Small intestine (tissue), 7 donors: ENCODE measurements at regions not wholly inside any gene's neighbourhood (a gene's known extent, or its start where the extent isn't known, plus 50 kb on each side); places are given as distances from the start of the nearest gene placed in this dataset.
"Not testable (repeated sequence)": the region's sequence is repeated elsewhere in the genome, so short reads cannot be mapped to it uniquely, and the experiment has no call there.

Experiments
- DNase-seq, 2 donors: peaks; one replicate each; pipeline versions ENCODE4 v3.0.0 to v3.0.0-alpha.2; 2013
- FAIRE-seq: peaks from 2 replicates; lab custom pipeline; 2012; peaks lifted over from hg19 to GRCh38; lab: Jason Lieb, UNC
- H3K27ac ChIP-seq, 3 donors: one replicate each; pipeline ENCODE4 v1.5.1; 2013; ENCODE audit warnings: low read length in 2 of 3, mild to moderate bottlenecking in 2 of 3, control low read depth in 1 of 3, inconsistent platforms in 1 of 3, low read depth in 1 of 3, moderate library complexity in 1 of 3
- H3K27me3 ChIP-seq, 3 donors: one replicate each; pipeline ENCODE4 v1.6.1; 2013; ENCODE audit warnings: low read length in 3 of 3, inconsistent platforms in 1 of 3; ENCODE audit not compliant: control insufficient read depth in 3 of 3, insufficient read depth in 3 of 3
- H3K36me3 ChIP-seq, 3 donors: one replicate each; pipeline ENCODE4 v1.6.1; 2013; ENCODE audit warnings: low read length in 3 of 3, inconsistent platforms in 1 of 3, low read depth in 1 of 3, mild to moderate bottlenecking in 1 of 3, moderate library complexity in 1 of 3; ENCODE audit not compliant: control insufficient read depth in 3 of 3, insufficient read depth in 2 of 3
- H3K4me1 ChIP-seq, 3 donors: one replicate each; pipeline ENCODE4 v1.6.1; 2013; ENCODE audit warnings: low read length in 2 of 3, inconsistent platforms in 1 of 3, low read depth in 1 of 3, mild to moderate bottlenecking in 1 of 3, moderate library complexity in 1 of 3; ENCODE audit not compliant: control insufficient read depth in 3 of 3, insufficient read depth in 2 of 3
- H3K4me3 ChIP-seq, 3 donors: one replicate each; pipeline ENCODE4 v1.5.1; 2013; ENCODE audit warnings: low read length in 3 of 3, control low read depth in 1 of 3, inconsistent platforms in 1 of 3, low read depth in 1 of 3, mild to moderate bottlenecking in 1 of 3, moderate library complexity in 1 of 3
- H3K9me3 ChIP-seq, 2 donors: one replicate each; pipeline ENCODE4 v1.6.1; 2013; ENCODE audit warnings: low read depth in 1 of 2, low read length in 1 of 2; ENCODE audit not compliant: control insufficient read depth in 2 of 2, insufficient read depth in 1 of 2
- WGBS, 3 donors: extraction: QIAGEN DNeasy Blood & Tissue Kit; methylation state at CpG; one replicate each; pipeline ENCODE4 v1.1.7; 2013; 5-methylcytosine and 5-hydroxymethylcytosine counted together
- donor health status: healthy with polysubstance abuse.
- donor health status: control.
- donor health status: control.
- donor health status: Bipolar disorder and iron deficiency.
- donor health status: healthy.

- no peak for FAIRE-seq
- Histone ChIP-seq H3K27ac (no peak overlapping the region), H3K4me1 (no peaks in the 10 kb centered on the region), H3K4me3 (no peak overlapping the region), H3K9me3 (peaks cover 0 to 2% of the 10 kb centered on the region in 2 donors), H3K36me3 (no peaks in the 10 kb centered on the region), H3K27me3 (no peaks in the 10 kb centered on the region)
- no peak for DNase-seq
- 65 to 83% (median 82%) methylated on average over 6 of the region's 6 CpGs for WGBS, 3 donors
These were observed 168.2 kb downstream of the THBS2 start for GRCh38 chr6:169085466-169085865.

- 86 to 90% (median 87%) methylated on average over 13 of the region's 13 CpGs for WGBS, 3 donors
- H3K9me3 ChIP-seq, H3K4me1 ChIP-seq, H3K27ac ChIP-seq, H3K27me3 ChIP-seq, H3K4me3 ChIP-seq, FAIRE-seq, DNase-seq, H3K36me3 ChIP-seq: not testable (repeated sequence)
These were observed 169.1 kb downstream of the THBS2 start for GRCh38 chr6:169084557-169084956.

GRCh38 chr6:169084067-169084466 is 169.6 kb downstream of the THBS2 start:
- Histone ChIP-seq H3K36me3 (no peaks in the 10 kb centered on the region), H3K4me1 (no peaks in the 10 kb centered on the region), H3K9me3 (no peaks in the 10 kb centered on the region), H3K27ac (no peak overlapping the region), H3K4me3 (no peak overlapping the region), H3K27me3 (no peaks in the 10 kb centered on the region)
- FAIRE-seq (no peak), DNase-seq (no peak)
- WGBS, 3 donors = 92 to 94% (median 94%) methylated on average over 10 of the region's 10 CpGs

- WGBS, 3 donors = 51 to 54% (median 53%) methylated on average over 3 of the region's 3 CpGs
- Histone ChIP-seq H3K27me3 (no peaks in the 10 kb centered on the region), H3K4me1 (no peaks in the 10 kb centered on the region), H3K36me3 (no peaks in the 10 kb centered on the region), H3K4me3 (no peak overlapping the region), H3K27ac (no peak overlapping the region), H3K9me3 (no peaks in the 10 kb centered on the region)
- DNase-seq (no peak), FAIRE-seq (no peak)
These were observed 170.2 kb downstream of the THBS2 start for GRCh38 chr6:169083508-169083874.

DNA sequence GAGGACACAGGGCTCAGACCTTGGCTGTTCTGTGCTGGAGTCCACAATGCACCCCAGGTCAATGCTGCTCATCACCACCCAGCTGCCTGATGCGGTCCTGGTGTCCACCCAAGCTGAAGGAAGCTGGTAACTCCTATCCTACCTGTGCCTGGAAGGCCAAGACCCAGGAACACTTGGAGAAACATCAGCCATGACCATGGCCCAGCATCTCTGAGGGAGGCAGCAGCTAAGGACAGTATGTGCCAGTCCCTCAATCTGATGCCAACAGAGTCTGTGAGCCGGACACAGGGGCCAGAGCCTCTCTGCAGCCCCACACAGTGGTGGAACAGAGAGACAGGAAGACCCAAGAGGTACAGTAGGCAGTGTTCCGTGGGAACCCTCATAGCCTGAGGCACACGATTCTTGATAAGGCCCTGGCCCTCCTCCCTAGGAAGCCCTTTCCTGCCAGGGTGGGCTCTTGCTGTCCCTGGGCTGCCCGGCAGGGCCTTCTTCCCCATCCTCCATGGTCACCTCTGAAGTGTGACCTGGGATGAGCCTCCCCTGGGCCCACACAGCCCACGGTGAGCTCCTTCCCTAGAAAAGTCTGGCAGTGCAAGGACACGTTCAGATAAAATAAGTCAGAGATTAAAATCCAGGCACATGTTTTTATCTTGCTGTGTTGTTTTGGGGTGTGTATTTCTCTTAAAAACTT is 170.7 kb downstream of the THBS2 start:
- Histone ChIP-seq H3K9me3 (no peaks in the 10 kb centered on the region), H3K4me3 (no peak overlapping the region), H3K36me3 (no peaks in the 10 kb centered on the region), H3K4me1 (no peaks in the 10 kb centered on the region), H3K27me3 (no peaks in the 10 kb centered on the region), H3K27ac (no peak overlapping the region)
- 83 to 87% (median 84%) methylated on average over 7 of the region's 7 CpGs for WGBS, 3 donors
- FAIRE-seq (no peak), DNase-seq (no peak)

GRCh38 chr6:169082093-169082492 is 171.6 kb downstream of the THBS2 start:
- H3K36me3 ChIP-seq = no peaks in the 10 kb centered on the region
- no peak for DNase-seq
- no peaks in the 10 kb centered on the region for H3K27me3 ChIP-seq
- WGBS, 3 donors = 81 to 87% (median 82%) methylated on average over 5 of the region's 5 CpGs
- H3K4me3 ChIP-seq = no peak overlapping the region
- no peak for FAIRE-seq
- H3K27ac ChIP-seq = no peak overlapping the region
- H3K9me3 ChIP-seq = no peaks in the 10 kb centered on the region
- H3K4me1 ChIP-seq = no peaks in the 10 kb centered on the region

DNA sequence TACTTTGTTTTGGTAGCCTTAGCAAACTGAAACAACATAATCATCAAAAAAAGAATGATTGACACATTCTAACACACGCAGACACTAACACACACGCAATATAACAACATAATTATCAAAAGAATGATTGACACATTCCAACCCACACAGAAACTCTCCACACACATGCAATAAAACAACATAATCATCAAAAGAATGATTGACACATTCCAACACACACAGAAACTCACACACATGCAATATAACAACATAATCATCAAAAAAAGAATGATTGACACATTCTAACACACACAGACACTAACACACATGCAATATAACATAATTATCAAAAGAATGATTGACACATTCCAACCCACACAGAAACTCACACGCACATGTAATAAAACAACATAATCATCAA is 172.4 kb downstream of the THBS2 start:
- WGBS, 3 donors = 40 to 80% (median 60%) methylated on average over 3 of the region's 3 CpGs
- Histone ChIP-seq H3K27ac (no peak overlapping the region), H3K36me3 (no peaks in the 10 kb centered on the region), H3K4me1 (no peaks in the 10 kb centered on the region), H3K9me3 (no peaks in the 10 kb centered on the region), H3K27me3 (no peaks in the 10 kb centered on the region), H3K4me3 (no peak overlapping the region)
- DNase-seq (no peak), FAIRE-seq (no peak)

GRCh38 chr6:169079650-169080049 is 174.0 kb downstream of the THBS2 start:
- Histone ChIP-seq H3K27me3 (peaks cover 0 to 2% (median 0%) of the 10 kb centered on the region in 3 donors), H3K9me3 (no peaks in the 10 kb centered on the region), H3K36me3 (no peaks in the 10 kb centered on the region), H3K4me3 (no peak overlapping the region), H3K4me1 (no peaks in the 10 kb centered on the region), H3K27ac (no peak overlapping the region)
- no peak for DNase-seq
- FAIRE-seq = no peak
- WGBS, 3 donors = 72 to 79% (median 76%) methylated on average over 3 of the region's 3 CpGs
